Type B pancreatic cell (in vitro differentiated cells): ENCODE measurements at regions not wholly inside any gene's neighbourhood (a gene's known extent, or its start where the extent isn't known, plus 50 kb on each side); places are given as distances from the start of the nearest gene placed in this dataset.
A peak's percentile ranks its signal among the peaks of the same experiment; 100 is the strongest.

Source experiments
- DNase-seq: peaks from one replicate; pipeline ENCODE4 v3.0.0; 2021; ENCODE audit warnings: mixed read lengths; ENCODE audit not compliant: unreplicated experiment; ENCODE audit errors: extremely low spot score
- H3K27ac Mint-ChIP-seq: 2 replicates; pipeline ENCODE4 v1.8.0; 2021; ENCODE audit warnings: mild to moderate bottlenecking, mixed read lengths
- H3K27me3 Mint-ChIP-seq: 2 replicates; pipeline ENCODE4 v1.8.0; 2021; ENCODE audit warnings: mixed read lengths
- H3K36me3 Mint-ChIP-seq: 2 replicates; pipeline ENCODE4 v1.8.0; 2021; ENCODE audit warnings: mixed read lengths
- H3K4me1 Mint-ChIP-seq: one replicate; pipeline ENCODE4 v1.8.0; 2021; ENCODE audit warnings: mixed read lengths; ENCODE audit not compliant: unreplicated experiment
- H3K4me3 Mint-ChIP-seq: 2 replicates; pipeline ENCODE4 v1.8.0; 2021; ENCODE audit warnings: mild to moderate bottlenecking, mixed read lengths
- H3K9me3 Mint-ChIP-seq: 2 replicates; pipeline ENCODE4 v1.8.0; 2021; ENCODE audit warnings: mixed read lengths
- CTCF ChIP-seq: fragments of 200-600 bp; sonication (generic); conservative IDR thresholded peaks from 2 replicates; pipeline ENCODE4 v1.5.0; 2021; ENCODE audit warnings: antibody characterized with exemption, mild to moderate bottlenecking

GRCh38 chr18:34594266-34594665, 115.8 kb upstream of the DTNA start:
- no peak for DNase-seq
- H3K36me3 Mint-ChIP-seq, result no peaks in the 10 kb centered on the region
- no peak for TF ChIP-seq CTCF
- no peak overlapping the region for H3K27ac Mint-ChIP-seq
- H3K4me3 Mint-ChIP-seq, result no peak overlapping the region
- no peaks in the 10 kb centered on the region for H3K27me3 Mint-ChIP-seq
- H3K4me1 Mint-ChIP-seq, result peaks cover 11% of the 10 kb centered on the region
- H3K9me3 Mint-ChIP-seq, result no peaks in the 10 kb centered on the region

- H3K9me3 Mint-ChIP-seq, result no peaks in the 10 kb centered on the region
- DNase-seq, result no peak
- H3K36me3 Mint-ChIP-seq, result no peaks in the 10 kb centered on the region
Measured at GRCh38 chr18:34595690-34596089, 114.4 kb upstream of the DTNA start.

GRCh38 chr18:34598120-34598635, 111.9 kb upstream of the DTNA start:
- no peak for DNase-seq
- no peak for TF ChIP-seq CTCF
- H3K4me1 Mint-ChIP-seq, result peaks cover 5% of the 10 kb centered on the region
- no peaks in the 10 kb centered on the region for H3K9me3 Mint-ChIP-seq
- no peak overlapping the region for H3K4me3 Mint-ChIP-seq
- no peak overlapping the region for H3K27ac Mint-ChIP-seq
- no peaks in the 10 kb centered on the region for H3K36me3 Mint-ChIP-seq
- no peaks in the 10 kb centered on the region for H3K27me3 Mint-ChIP-seq

More at GRCh38 chr18:34595690-34596089, 114.4 kb upstream of the DTNA start:
- peaks cover 11% of the 10 kb centered on the region for H3K4me1 Mint-ChIP-seq
- no peak overlapping the region for H3K27ac Mint-ChIP-seq
- no peak overlapping the region for H3K4me3 Mint-ChIP-seq
- peak; percentile 35 for TF ChIP-seq CTCF
- no peaks in the 10 kb centered on the region for H3K27me3 Mint-ChIP-seq

GRCh38 chr18:34600158-34600557, 109.9 kb upstream of the DTNA start:
- no peak for DNase-seq
- TF ChIP-seq CTCF, result no peak
- Mint-ChIP-seq H3K27ac (no peak overlapping the region), H3K27me3 (no peaks in the 10 kb centered on the region), H3K9me3 (no peaks in the 10 kb centered on the region), H3K4me1 (no peaks in the 10 kb centered on the region), H3K4me3 (no peak overlapping the region), H3K36me3 (no peaks in the 10 kb centered on the region)

GRCh38 chr18:34600874-34601656, 109.0 kb upstream of the DTNA start:
- H3K27ac Mint-ChIP-seq, result no peak overlapping the region
- H3K27me3 Mint-ChIP-seq, result no peaks in the 10 kb centered on the region
- H3K4me1 Mint-ChIP-seq, result no peaks in the 10 kb centered on the region
- H3K36me3 Mint-ChIP-seq, result no peaks in the 10 kb centered on the region
- H3K9me3 Mint-ChIP-seq, result no peaks in the 10 kb centered on the region
- H3K4me3 Mint-ChIP-seq, result no peak overlapping the region
- TF ChIP-seq CTCF, result no peak
- DNase-seq, result no peak
